ENCODE measurements at regions not wholly inside any gene's neighbourhood (a gene's known extent, or its start where the extent isn't known, plus 50 kb on each side); places are given as distances from the start of the nearest gene placed in this dataset.

GRCh38 chr5:82817897-82818676 is 259.1 kb downstream of the TMEM167A start:
- ChIA-PET CTCF (ENCODE audit: partially characterized antibody) (no interaction called here), POLR2A (ENCODE audit: partially characterized antibody) (no interaction called here)
- Histone ChIP-seq H3K23me2 (ENCODE audit: low read depth, low read length) (no peaks in the 10 kb centered on the region), H3K4me2 (ENCODE audit: insufficient read depth in 1 of 2, low read depth in 2 of 2, low read length in 2 of 2) (no peak overlapping the region), H4K20me1 (replicated peaks in 1 of 2; ENCODE audit: control insufficient read depth in 1 of 2, insufficient read depth in 2 of 2, low read length in 2 of 2) (no peaks in the 10 kb centered on the region), H2AFZ (ENCODE audit: low read length) (no peak overlapping the region), H3K79me1 (ENCODE audit: low read depth, low read length) (no peaks in the 10 kb centered on the region), H3K9ac (replicated peaks in 1 of 4; ENCODE audit: extremely low read depth in 1 of 4, low read depth in 3 of 4, low read length in 3 of 4) (no peak overlapping the region), H3K14ac (ENCODE audit: insufficient read length) (no peak overlapping the region), H3K4ac (replicated peaks; ENCODE audit: insufficient read length, low read depth, low read length) (no peak overlapping the region), H3K23ac (ENCODE audit: insufficient read length) (no peak overlapping the region), H4K8ac (ENCODE audit: extremely low read depth, insufficient read depth, low read length) (no peak overlapping the region), H2BK20ac (ENCODE audit: low read length) (no peak overlapping the region), H3K9me3 (ENCODE audit: insufficient read depth in 2 of 2, low read depth in 1 of 2, low read length in 1 of 2) (no peaks in the 10 kb centered on the region), H3K4me3 (ENCODE audit: extremely low read depth in 1 of 4, insufficient read depth in 2 of 4, low read depth in 3 of 4, low read length in 4 of 4) (no peak overlapping the region), H2BK15ac (ENCODE audit: low read length) (no peak overlapping the region), H4K5ac (ENCODE audit: insufficient read length, low read depth, low read length) (no peak overlapping the region), H3K27ac (ENCODE audit: low read depth, low read length) (no peak overlapping the region), H2BK12ac (ENCODE audit: low read depth, low read length) (no peak overlapping the region), H2BK120ac (replicated peaks; ENCODE audit: low read depth, low read length) (no peak overlapping the region), H2AK5ac (ENCODE audit: low read depth, low read length) (no peak overlapping the region), H4K91ac (replicated peaks; ENCODE audit: insufficient read length, low read length) (no peak overlapping the region), H3K56ac (replicated peaks; ENCODE audit: insufficient read length, low read depth, low read length) (no peak overlapping the region), H3K36me3 (ENCODE audit: control insufficient read depth in 2 of 4, insufficient read depth in 4 of 4, low read length in 3 of 4) (no peaks in the 10 kb centered on the region), H3K79me2 (ENCODE audit: control insufficient read depth in 1 of 2, insufficient read depth in 2 of 2, low read length in 2 of 2) (no peaks in the 10 kb centered on the region), H2BK5ac (ENCODE audit: low read depth, low read length) (no peak overlapping the region), H3K4me1 (replicated peaks in 1 of 4; ENCODE audit: control insufficient read depth in 3 of 4, insufficient read depth in 4 of 4, low read length in 3 of 4) (peaks cover 0 to 11% (median 5%) of the 10 kb centered on the region in 4 experiments; a peak in 4 of 7 replicates), H3K27me3 (replicated peaks in 1 of 4; ENCODE audit: control insufficient read depth in 3 of 4, extremely low read depth in 1 of 4, insufficient read depth in 3 of 4, low read length in 3 of 4) (no peaks in the 10 kb centered on the region), H3K18ac (ENCODE audit: extremely low read depth, low read length) (no peak overlapping the region)
- DNase-seq (ENCODE audit: low read depth in 1 of 2, low spot score in 2 of 2): no peak
- 94% methylated on average over 7 of the region's 7 CpGs; no CpG with 5 or more reads in 1 of the 2 experiments for WGBS, 2 experiments (ENCODE audit: extremely low coverage in 1 of 2, insufficient coverage in 1 of 2, insufficient read length in 1 of 2, insufficient replicate concordance in 2 of 2, low coverage in 1 of 2, low lambda C conversion rate in 2 of 2, missing lambda C conversion rate in 1 of 2)
- FAIRE-seq: no peak
- no peak for TF ChIP-seq ASH2L (IDR thresholded peaks at IDR 0.05; ENCODE audit: low read length)

All from H1 (cell line).